ENCODE measurements at regions not wholly inside any gene's neighbourhood (a gene's known extent, or its start where the extent isn't known, plus 50 kb on each side); places are given as distances from the start of the nearest gene placed in this dataset.

- no peak for TF ChIP-seq CREB5 (CRISPR knock-in tag; IDR thresholded peaks at IDR 0.05; ENCODE audit: low read depth)
- no peak for TF ChIP-seq CSRNP3 (CRISPR knock-in tag; IDR thresholded peaks at IDR 0.05)
- no peak for TF ChIP-seq PATZ1 (CRISPR knock-in tag; IDR thresholded peaks at IDR 0.05; ENCODE audit: borderline replicate concordance)
- TF ChIP-seq CSDC2 (CRISPR knock-in tag; IDR thresholded peaks at IDR 0.05) = no peak
- no peak for TF ChIP-seq ARNTL (CRISPR knock-in tag; IDR thresholded peaks at IDR 0.05; ENCODE audit: borderline replicate concordance, low read depth)
- TF ChIP-seq BACH2 (CRISPR knock-in tag; IDR thresholded peaks at IDR 0.05; ENCODE audit: borderline replicate concordance) = no peak
- no peak for TF ChIP-seq ZC3H10 (CRISPR knock-in tag; IDR thresholded peaks at IDR 0.05)
- no peak for TF ChIP-seq TCF4 (CRISPR knock-in tag; IDR thresholded peaks at IDR 0.05; ENCODE audit: borderline replicate concordance)
- no peak for TF ChIP-seq ZNF8 (CRISPR knock-in tag; IDR thresholded peaks at IDR 0.05)
- no peak for TF ChIP-seq RARB (CRISPR knock-in tag; IDR thresholded peaks at IDR 0.05)
- no peak for TF ChIP-seq OSR1 (CRISPR knock-in tag; IDR thresholded peaks at IDR 0.05)
- no peak for TF ChIP-seq ISL1 (CRISPR knock-in tag; IDR thresholded peaks at IDR 0.05)
- no peak for TF ChIP-seq TOX (CRISPR knock-in tag; IDR thresholded peaks at IDR 0.05; ENCODE audit: borderline replicate concordance)
These were observed 77.6 kb upstream of the DNAH14 start for GRCh38 chr1:224851848-224852261.
